HepG2 (cell line): ENCODE measurements at regions not wholly inside any gene's neighbourhood (a gene's known extent, or its start where the extent isn't known, plus 50 kb on each side); places are given as distances from the start of the nearest gene placed in this dataset.

Experiments used
- CTCF ChIP-seq: sonication (generic); formaldehyde crosslinking; IDR thresholded peaks from 2 replicates; pipeline ENCODE4 v1.5.0; 2020; ENCODE audit warnings: mild to moderate bottlenecking, missing genetic modification reagents, moderate library complexity
- THAP11 ChIP-seq: IDR thresholded peaks from 2 replicates; pipeline ENCODE4 v1.6.1; 2016; ENCODE audit warnings: missing biosample characterization, missing genetic modification reagents
- YEATS2 ChIP-seq: sonication (generic); formaldehyde crosslinking; IDR thresholded peaks from 2 replicates; pipeline ENCODE4 v1.4.0; 2020; ENCODE audit warnings: missing genetic modification reagents, borderline replicate concordance
- ZBTB33 ChIP-seq: sonication (generic); formaldehyde crosslinking; IDR thresholded peaks from 2 replicates; pipeline ENCODE4 v1.4.0; 2020; ENCODE audit warnings: missing genetic modification reagents
- TF ChIP-seq, protein P1 (sequence below), 2 experiments: IDR thresholded peaks; 2 replicates each; pipeline ENCODE4 v1.6.1; 2011 to 2012; ENCODE audit warnings: low read length in 2 of 2, borderline replicate concordance in 1 of 2, low read depth in 1 of 2, mild to moderate bottlenecking in 1 of 2, moderate library complexity in 1 of 2
- TF ChIP-seq, protein P2 (sequence below), 2 experiments: sonication (generic) in 1 of 2; formaldehyde crosslinking in 1 of 2; IDR thresholded peaks; 2 replicates each; pipeline versions ENCODE4 v1.5.1 to v1.6.1; 2011 to 2020; ENCODE audit warnings: borderline replicate concordance in 1 of 2, low read depth in 1 of 2, low read length in 1 of 2, mild to moderate bottlenecking in 1 of 2, missing genetic modification reagents in 1 of 2, moderate library complexity in 1 of 2

DNA sequence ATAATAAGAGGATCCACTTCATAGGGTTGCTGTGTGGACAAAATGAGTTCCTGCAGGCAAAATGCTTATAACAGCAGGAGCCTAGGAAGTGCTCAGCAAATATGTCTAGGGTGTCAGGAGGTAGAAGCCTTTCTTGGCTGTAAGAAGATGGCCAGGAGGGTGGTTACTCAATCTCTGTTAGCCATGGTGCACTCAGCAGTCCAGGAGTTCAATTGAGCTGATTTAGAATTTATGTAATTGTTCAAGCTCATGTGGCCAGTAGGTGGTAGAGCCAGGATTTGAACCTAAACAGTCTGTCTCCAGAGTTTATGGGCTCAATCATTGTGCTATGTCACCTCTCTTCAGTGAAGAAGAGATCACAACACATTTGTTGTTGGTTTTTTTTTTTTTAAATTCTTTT is 381.2 kb downstream of the KIF4B start:
- TF ChIP-seq THAP11 (no peak), YEATS2 (CRISPR knock-in tag) (no peak), ZBTB33 (CRISPR knock-in tag) (no peak), CTCF (CRISPR knock-in tag) (no peak)
- TF ChIP-seq, protein P1, sequence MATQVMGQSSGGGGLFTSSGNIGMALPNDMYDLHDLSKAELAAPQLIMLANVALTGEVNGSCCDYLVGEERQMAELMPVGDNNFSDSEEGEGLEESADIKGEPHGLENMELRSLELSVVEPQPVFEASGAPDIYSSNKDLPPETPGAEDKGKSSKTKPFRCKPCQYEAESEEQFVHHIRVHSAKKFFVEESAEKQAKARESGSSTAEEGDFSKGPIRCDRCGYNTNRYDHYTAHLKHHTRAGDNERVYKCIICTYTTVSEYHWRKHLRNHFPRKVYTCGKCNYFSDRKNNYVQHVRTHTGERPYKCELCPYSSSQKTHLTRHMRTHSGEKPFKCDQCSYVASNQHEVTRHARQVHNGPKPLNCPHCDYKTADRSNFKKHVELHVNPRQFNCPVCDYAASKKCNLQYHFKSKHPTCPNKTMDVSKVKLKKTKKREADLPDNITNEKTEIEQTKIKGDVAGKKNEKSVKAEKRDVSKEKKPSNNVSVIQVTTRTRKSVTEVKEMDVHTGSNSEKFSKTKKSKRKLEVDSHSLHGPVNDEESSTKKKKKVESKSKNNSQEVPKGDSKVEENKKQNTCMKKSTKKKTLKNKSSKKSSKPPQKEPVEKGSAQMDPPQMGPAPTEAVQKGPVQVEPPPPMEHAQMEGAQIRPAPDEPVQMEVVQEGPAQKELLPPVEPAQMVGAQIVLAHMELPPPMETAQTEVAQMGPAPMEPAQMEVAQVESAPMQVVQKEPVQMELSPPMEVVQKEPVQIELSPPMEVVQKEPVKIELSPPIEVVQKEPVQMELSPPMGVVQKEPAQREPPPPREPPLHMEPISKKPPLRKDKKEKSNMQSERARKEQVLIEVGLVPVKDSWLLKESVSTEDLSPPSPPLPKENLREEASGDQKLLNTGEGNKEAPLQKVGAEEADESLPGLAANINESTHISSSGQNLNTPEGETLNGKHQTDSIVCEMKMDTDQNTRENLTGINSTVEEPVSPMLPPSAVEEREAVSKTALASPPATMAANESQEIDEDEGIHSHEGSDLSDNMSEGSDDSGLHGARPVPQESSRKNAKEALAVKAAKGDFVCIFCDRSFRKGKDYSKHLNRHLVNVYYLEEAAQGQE (IDR thresholded peaks at IDR 0.05; ENCODE audit: borderline replicate concordance in 1 of 2, low read depth in 1 of 2, low read length in 2 of 2) = no peak
- TF ChIP-seq, protein P2, sequence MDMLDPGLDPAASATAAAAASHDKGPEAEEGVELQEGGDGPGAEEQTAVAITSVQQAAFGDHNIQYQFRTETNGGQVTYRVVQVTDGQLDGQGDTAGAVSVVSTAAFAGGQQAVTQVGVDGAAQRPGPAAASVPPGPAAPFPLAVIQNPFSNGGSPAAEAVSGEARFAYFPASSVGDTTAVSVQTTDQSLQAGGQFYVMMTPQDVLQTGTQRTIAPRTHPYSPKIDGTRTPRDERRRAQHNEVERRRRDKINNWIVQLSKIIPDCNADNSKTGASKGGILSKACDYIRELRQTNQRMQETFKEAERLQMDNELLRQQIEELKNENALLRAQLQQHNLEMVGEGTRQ (IDR thresholded peaks at IDR 0.05; ENCODE audit: low read depth, low read length) = no peak
- TF ChIP-seq, protein P2 (CRISPR knock-in tag; IDR thresholded peaks at IDR 0.05; ENCODE audit: borderline replicate concordance) = no peak
